Neural progenitor cell (in vitro differentiated cells): ENCODE measurements at regions not wholly inside any gene's neighbourhood (a gene's known extent, or its start where the extent isn't known, plus 50 kb on each side); places are given as distances from the start of the nearest gene placed in this dataset.

Source experiments
- CTCF ChIP-seq: fragments of 200-600 bp; sonication (generic); IDR thresholded peaks from 2 replicates; pipeline ENCODE4 v1.5.1; 2017; ENCODE audit warnings: antibody characterized with exemption, mild to moderate bottlenecking
- EZH2 ChIP-seq: fragments of 200-600 bp; sonication (generic); IDR thresholded peaks from 2 replicates; pipeline ENCODE4 v1.6.1; 2017; ENCODE audit warnings: antibody characterized with exemption, mild to moderate bottlenecking, moderate library complexity

GRCh38 chr6:167677422-167677789 is 149.3 kb upstream of the AFDN start:
- TF ChIP-seq EZH2, result no peak
- TF ChIP-seq CTCF, result no peak
